Panc1 (cell line): ENCODE measurements at regions not wholly inside any gene's neighbourhood (a gene's known extent, or its start where the extent isn't known, plus 50 kb on each side); places are given as distances from the start of the nearest gene placed in this dataset.

Experiments used
- CTCF ChIP-seq: fragments of 450-650 bp; IDR thresholded peaks from 2 replicates; pipeline ENCODE4 v1.5.1; 2017; ENCODE audit warnings: mild to moderate bottlenecking
- SIN3A ChIP-seq: IDR thresholded peaks from 2 replicates; pipeline ENCODE4 v1.6.1; 2012; ENCODE audit warnings: low read depth, mild to moderate bottlenecking, low read length, moderate library complexity, borderline replicate concordance; ENCODE audit not compliant: insufficient read depth
- TCF7L2 ChIP-seq: IDR thresholded peaks from 2 replicates; pipeline ENCODE4 v1.6.1; 2011; ENCODE audit warnings: mild to moderate bottlenecking, low read depth, low read length, inconsistent platforms
- TF ChIP-seq, protein P1 (sequence below), 2 experiments: IDR thresholded peaks; 2 replicates each; pipeline ENCODE4 v1.6.1; 2011 to 2012; ENCODE audit warnings: low read depth in 2 of 2, control low read depth in 1 of 2, low read length in 1 of 2, mild to moderate bottlenecking in 1 of 2, moderate library complexity in 1 of 2; ENCODE audit not compliant: insufficient read depth in 1 of 2

- no peak for TF ChIP-seq CTCF
- no peak for TF ChIP-seq TCF7L2
- TF ChIP-seq SIN3A: no peak
- TF ChIP-seq, protein P1, sequence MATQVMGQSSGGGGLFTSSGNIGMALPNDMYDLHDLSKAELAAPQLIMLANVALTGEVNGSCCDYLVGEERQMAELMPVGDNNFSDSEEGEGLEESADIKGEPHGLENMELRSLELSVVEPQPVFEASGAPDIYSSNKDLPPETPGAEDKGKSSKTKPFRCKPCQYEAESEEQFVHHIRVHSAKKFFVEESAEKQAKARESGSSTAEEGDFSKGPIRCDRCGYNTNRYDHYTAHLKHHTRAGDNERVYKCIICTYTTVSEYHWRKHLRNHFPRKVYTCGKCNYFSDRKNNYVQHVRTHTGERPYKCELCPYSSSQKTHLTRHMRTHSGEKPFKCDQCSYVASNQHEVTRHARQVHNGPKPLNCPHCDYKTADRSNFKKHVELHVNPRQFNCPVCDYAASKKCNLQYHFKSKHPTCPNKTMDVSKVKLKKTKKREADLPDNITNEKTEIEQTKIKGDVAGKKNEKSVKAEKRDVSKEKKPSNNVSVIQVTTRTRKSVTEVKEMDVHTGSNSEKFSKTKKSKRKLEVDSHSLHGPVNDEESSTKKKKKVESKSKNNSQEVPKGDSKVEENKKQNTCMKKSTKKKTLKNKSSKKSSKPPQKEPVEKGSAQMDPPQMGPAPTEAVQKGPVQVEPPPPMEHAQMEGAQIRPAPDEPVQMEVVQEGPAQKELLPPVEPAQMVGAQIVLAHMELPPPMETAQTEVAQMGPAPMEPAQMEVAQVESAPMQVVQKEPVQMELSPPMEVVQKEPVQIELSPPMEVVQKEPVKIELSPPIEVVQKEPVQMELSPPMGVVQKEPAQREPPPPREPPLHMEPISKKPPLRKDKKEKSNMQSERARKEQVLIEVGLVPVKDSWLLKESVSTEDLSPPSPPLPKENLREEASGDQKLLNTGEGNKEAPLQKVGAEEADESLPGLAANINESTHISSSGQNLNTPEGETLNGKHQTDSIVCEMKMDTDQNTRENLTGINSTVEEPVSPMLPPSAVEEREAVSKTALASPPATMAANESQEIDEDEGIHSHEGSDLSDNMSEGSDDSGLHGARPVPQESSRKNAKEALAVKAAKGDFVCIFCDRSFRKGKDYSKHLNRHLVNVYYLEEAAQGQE (IDR thresholded peaks at IDR 0.05; ENCODE audit: insufficient read depth in 1 of 2, low read depth in 2 of 2, low read length in 1 of 2): no peak
Measured at GRCh38 chr5:27748847-27749246, 710.5 kb upstream of the CDH9 start.
